ENCODE measurements at regions not wholly inside any gene's neighbourhood (a gene's known extent, or its start where the extent isn't known, plus 50 kb on each side); places are given as distances from the start of the nearest gene placed in this dataset.

GRCh38 chr2:176495826-176496225 lies 226.6 kb downstream of the MTX2 start:
- no peaks in the 10 kb centered on the region for H3K27me3 Mint-ChIP-seq
- no peak for ATAC-seq
- no peak overlapping the region for H3K27ac Mint-ChIP-seq
- no peak overlapping the region for H3K4me3 Mint-ChIP-seq
- H3K36me3 Mint-ChIP-seq: no peaks in the 10 kb centered on the region
- H3K4me1 Mint-ChIP-seq: peaks cover 23% of the 10 kb centered on the region
- H3K9me3 Mint-ChIP-seq: no peaks in the 10 kb centered on the region

DNA sequence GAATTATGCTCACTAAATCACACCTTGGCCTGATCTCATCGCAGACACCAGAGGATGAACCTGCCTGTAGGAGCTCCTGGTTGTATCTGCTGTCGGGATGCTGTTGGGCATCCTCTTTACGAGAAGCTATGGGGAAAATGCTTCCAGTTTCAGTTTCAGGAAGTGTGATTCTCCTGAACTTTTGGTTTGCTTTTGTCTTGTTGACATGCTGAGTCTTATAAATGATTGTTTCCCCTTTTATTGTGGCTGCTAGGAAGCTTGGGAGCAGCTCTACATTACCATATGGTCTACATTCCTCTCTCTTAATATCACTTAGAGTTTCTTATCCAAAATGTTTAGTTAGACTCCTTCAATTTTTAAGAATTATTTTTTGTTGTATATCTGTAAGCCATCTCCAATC lies 227.5 kb downstream of the MTX2 start:
- Mint-ChIP-seq H3K27me3 (no peaks in the 10 kb centered on the region), H3K4me3 (no peak overlapping the region), H3K9me3 (no peaks in the 10 kb centered on the region), H3K27ac (no peak overlapping the region), H3K36me3 (no peaks in the 10 kb centered on the region), H3K4me1 (peaks cover 18% of the 10 kb centered on the region)
- ATAC-seq: no peak

GRCh38 chr2:176500901-176501300 lies 231.7 kb downstream of the MTX2 start:
- H3K9me3 Mint-ChIP-seq: no peaks in the 10 kb centered on the region
- ATAC-seq: no peak
- H3K36me3 Mint-ChIP-seq: no peaks in the 10 kb centered on the region
- no peak overlapping the region for H3K4me3 Mint-ChIP-seq
- H3K27ac Mint-ChIP-seq: no peak overlapping the region
- H3K27me3 Mint-ChIP-seq: peaks cover 14% of the 10 kb centered on the region
- no peaks in the 10 kb centered on the region for H3K4me1 Mint-ChIP-seq

DNA sequence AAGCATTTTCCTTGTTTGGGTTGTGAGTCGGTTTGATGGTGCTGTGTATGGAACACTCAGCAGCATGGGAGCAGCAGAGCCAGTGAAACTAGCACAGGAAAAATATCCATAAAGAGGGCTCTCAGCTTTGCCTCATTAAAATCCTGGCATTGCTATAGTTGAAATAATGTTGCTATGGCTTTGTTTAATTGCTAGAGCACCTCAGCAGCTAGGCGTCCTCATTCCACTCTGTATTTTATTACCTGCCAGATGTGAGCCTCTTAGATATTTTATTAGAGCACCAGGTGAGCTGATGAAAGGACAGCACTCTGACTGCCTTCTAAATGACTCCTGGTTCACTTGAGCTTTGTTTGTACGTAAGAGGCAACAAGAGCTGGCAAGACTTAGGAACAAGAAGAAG lies 232.4 kb downstream of the MTX2 start:
- no peak for ATAC-seq
- no peak overlapping the region for H3K27ac Mint-ChIP-seq
- H3K4me1 Mint-ChIP-seq: no peaks in the 10 kb centered on the region
- H3K4me3 Mint-ChIP-seq: no peak overlapping the region
- peaks cover 14% of the 10 kb centered on the region for H3K27me3 Mint-ChIP-seq
- H3K9me3 Mint-ChIP-seq: no peaks in the 10 kb centered on the region
- H3K36me3 Mint-ChIP-seq: no peaks in the 10 kb centered on the region

GRCh38 chr2:176502619-176503018 lies 233.4 kb downstream of the MTX2 start:
- H3K36me3 Mint-ChIP-seq: no peaks in the 10 kb centered on the region
- H3K9me3 Mint-ChIP-seq: no peaks in the 10 kb centered on the region
- H3K27ac Mint-ChIP-seq: no peak overlapping the region
- H3K4me1 Mint-ChIP-seq: no peaks in the 10 kb centered on the region
- no peak for ATAC-seq
- peaks cover 14% of the 10 kb centered on the region for H3K27me3 Mint-ChIP-seq
- no peak overlapping the region for H3K4me3 Mint-ChIP-seq

- H3K36me3 Mint-ChIP-seq: no peaks in the 10 kb centered on the region
- no peaks in the 10 kb centered on the region for H3K9me3 Mint-ChIP-seq
- no peak overlapping the region for H3K27ac Mint-ChIP-seq
- peaks cover 14% of the 10 kb centered on the region for H3K27me3 Mint-ChIP-seq
- H3K4me1 Mint-ChIP-seq: no peaks in the 10 kb centered on the region
- no peak for ATAC-seq
- H3K4me3 Mint-ChIP-seq: no peak overlapping the region
Observed at GRCh38 chr2:176503776-176504175, 234.5 kb downstream of the MTX2 start.

DNA sequence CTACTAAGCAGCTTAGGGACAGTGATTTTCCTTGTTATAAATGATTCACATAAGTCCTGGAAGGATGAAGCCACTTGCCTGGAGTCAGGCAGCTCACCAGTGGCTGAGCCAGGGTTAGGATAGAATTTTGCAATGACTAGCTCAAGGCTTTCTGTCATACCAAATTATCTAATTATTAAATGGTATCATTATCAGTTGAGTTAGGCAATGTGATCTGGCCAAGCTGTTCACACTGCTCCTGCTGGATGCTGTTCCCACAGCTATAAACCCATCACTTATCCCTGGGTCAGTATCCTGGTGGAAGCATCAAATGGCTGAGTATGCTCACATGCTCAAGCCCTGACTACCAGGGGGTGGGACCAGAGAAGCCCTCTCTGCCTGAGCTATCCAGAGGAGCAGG lies 235.2 kb downstream of the MTX2 start:
- no peak overlapping the region for H3K4me3 Mint-ChIP-seq
- no peak for ATAC-seq
- no peak overlapping the region for H3K27ac Mint-ChIP-seq
- no peaks in the 10 kb centered on the region for H3K36me3 Mint-ChIP-seq
- peaks cover 14% of the 10 kb centered on the region for H3K27me3 Mint-ChIP-seq
- no peaks in the 10 kb centered on the region for H3K9me3 Mint-ChIP-seq
- no peaks in the 10 kb centered on the region for H3K4me1 Mint-ChIP-seq

- peaks cover 10% of the 10 kb centered on the region for H3K27me3 Mint-ChIP-seq
- H3K4me3 Mint-ChIP-seq: no peak overlapping the region
- no peaks in the 10 kb centered on the region for H3K36me3 Mint-ChIP-seq
- no peaks in the 10 kb centered on the region for H3K4me1 Mint-ChIP-seq
- H3K27ac Mint-ChIP-seq: no peak overlapping the region
- no peaks in the 10 kb centered on the region for H3K9me3 Mint-ChIP-seq
- no peak for ATAC-seq
Observed at GRCh38 chr2:176507786-176508185, 238.5 kb downstream of the MTX2 start.

DNA sequence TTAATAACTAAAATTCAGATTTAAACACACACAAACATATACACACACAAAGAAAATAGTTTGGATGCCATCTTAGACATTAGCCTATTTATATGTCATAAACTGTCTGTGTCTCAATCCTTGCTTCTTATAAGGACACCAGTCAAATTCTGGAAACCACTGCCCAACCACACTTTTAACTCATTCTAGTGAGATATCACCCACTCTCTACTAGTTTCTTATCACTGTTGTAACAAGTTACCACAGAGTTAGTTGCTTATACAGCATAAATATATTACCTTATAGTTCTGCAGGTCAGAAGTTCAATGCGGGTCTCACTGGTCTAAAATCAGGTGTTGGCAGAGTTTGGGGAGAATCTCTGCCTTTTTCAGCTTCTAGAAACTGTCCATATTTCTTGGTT lies 239.1 kb downstream of the MTX2 start:
- no peak for ATAC-seq
- H3K4me1 Mint-ChIP-seq: no peaks in the 10 kb centered on the region
- peaks cover 4% of the 10 kb centered on the region for H3K27me3 Mint-ChIP-seq
- H3K27ac Mint-ChIP-seq: no peak overlapping the region
- H3K36me3 Mint-ChIP-seq: no peaks in the 10 kb centered on the region
- H3K4me3 Mint-ChIP-seq: no peak overlapping the region
- H3K9me3 Mint-ChIP-seq: no peaks in the 10 kb centered on the region

- Mint-ChIP-seq H3K4me1 (no peaks in the 10 kb centered on the region), H3K4me3 (no peak overlapping the region), H3K27me3 (no peaks in the 10 kb centered on the region), H3K27ac (no peak overlapping the region), H3K9me3 (no peaks in the 10 kb centered on the region), H3K36me3 (no peaks in the 10 kb centered on the region)
- ATAC-seq: peak; percentile 45
Observed at GRCh38 chr2:176508984-176509740, 239.9 kb downstream of the MTX2 start.

DNA sequence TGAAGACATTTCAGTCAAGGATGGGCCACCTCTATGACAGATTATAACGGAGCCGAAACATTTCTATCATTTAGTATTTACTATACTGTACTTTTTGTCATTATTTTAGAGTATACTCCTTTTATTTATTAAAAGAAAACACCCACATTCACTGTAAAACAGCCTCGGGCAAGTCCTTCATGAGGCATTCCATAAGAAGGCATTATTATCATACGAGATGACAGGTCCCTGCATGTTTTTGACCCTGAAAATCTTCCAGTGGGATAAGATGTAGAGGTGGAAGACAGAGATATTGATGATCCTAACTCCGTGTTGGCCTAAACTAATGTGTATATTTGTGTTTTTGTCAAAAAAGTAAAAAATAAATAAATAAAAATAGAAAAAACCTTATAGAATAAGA lies 245.0 kb downstream of the MTX2 start:
- Mint-ChIP-seq H3K27me3 (no peaks in the 10 kb centered on the region), H3K36me3 (no peaks in the 10 kb centered on the region), H3K4me1 (peaks cover 6% of the 10 kb centered on the region), H3K9me3 (no peaks in the 10 kb centered on the region), H3K4me3 (no peak overlapping the region), H3K27ac (no peak overlapping the region)
- ATAC-seq: no peak

- Mint-ChIP-seq H3K27ac (no peak overlapping the region), H3K4me1 (peaks cover 6% of the 10 kb centered on the region), H3K9me3 (no peaks in the 10 kb centered on the region), H3K27me3 (no peaks in the 10 kb centered on the region), H3K4me3 (no peak overlapping the region), H3K36me3 (no peaks in the 10 kb centered on the region)
- ATAC-seq: no peak
Observed at GRCh38 chr2:176514805-176515500, 245.7 kb downstream of the MTX2 start.

- no peak overlapping the region for H3K4me3 Mint-ChIP-seq
- H3K36me3 Mint-ChIP-seq: no peaks in the 10 kb centered on the region
- H3K27me3 Mint-ChIP-seq: no peaks in the 10 kb centered on the region
- H3K27ac Mint-ChIP-seq: no peak overlapping the region
- H3K4me1 Mint-ChIP-seq: peaks cover 6% of the 10 kb centered on the region
- no peaks in the 10 kb centered on the region for H3K9me3 Mint-ChIP-seq
- ATAC-seq: no peak
Observed at GRCh38 chr2:176516051-176516602, 246.9 kb downstream of the MTX2 start.

- Mint-ChIP-seq H3K27me3 (no peaks in the 10 kb centered on the region), H3K4me3 (no peak overlapping the region), H3K4me1 (peaks cover 6% of the 10 kb centered on the region), H3K27ac (no peak overlapping the region), H3K36me3 (no peaks in the 10 kb centered on the region), H3K9me3 (no peaks in the 10 kb centered on the region)
- ATAC-seq: no peak
Observed at GRCh38 chr2:176518823-176519222, 249.6 kb downstream of the MTX2 start.

DNA sequence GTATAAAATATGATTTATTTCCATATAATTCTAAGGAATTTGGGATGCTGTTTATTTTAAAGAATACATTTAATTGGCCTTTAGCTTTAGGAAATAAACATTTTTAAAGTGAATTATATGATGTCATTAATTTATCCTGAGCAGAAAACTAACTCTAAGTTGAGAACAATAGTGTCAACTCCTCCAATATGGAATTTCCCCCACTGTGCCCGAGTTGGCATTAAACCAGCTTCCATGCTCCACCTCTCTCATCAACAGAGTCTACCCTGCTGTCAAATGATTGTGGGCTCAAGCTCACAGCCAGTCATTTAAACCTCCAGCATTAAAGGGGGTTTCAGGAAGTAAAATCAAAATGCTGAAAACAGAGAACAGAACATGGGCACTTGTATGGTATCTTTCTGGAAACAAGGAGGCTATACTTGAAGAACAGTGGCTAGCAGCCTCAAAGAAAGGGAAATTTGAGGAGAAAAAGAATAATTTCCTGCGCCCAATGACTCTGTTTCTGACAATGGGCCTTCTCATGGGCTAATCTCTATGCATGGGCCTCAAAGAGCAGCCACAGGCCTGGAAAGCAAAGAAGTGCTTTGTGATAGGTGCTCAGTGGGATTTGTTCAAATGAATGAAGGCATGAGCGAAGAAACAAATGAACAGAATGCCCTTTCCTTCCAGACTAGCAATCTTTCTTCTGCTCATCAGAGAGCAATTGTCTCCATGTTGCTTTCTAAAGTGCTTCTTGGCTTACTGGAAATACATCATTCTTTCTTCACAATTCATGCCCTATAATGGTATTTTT lies 252.8 kb downstream of the MTX2 start:
- peaks cover 5% of the 10 kb centered on the region for H3K27me3 Mint-ChIP-seq
- H3K4me1 Mint-ChIP-seq: no peaks in the 10 kb centered on the region
- ATAC-seq: no peak
- no peak overlapping the region for H3K27ac Mint-ChIP-seq
- no peaks in the 10 kb centered on the region for H3K9me3 Mint-ChIP-seq
- H3K36me3 Mint-ChIP-seq: no peaks in the 10 kb centered on the region
- no peak overlapping the region for H3K4me3 Mint-ChIP-seq
